GM18519 (cell line): ENCODE measurements at regions not wholly inside any gene's neighbourhood (a gene's known extent, or its start where the extent isn't known, plus 50 kb on each side); places are given as distances from the start of the nearest gene placed in this dataset.
A peak's percentile ranks its signal among the peaks of the same experiment; 100 is the strongest.

Source experiments
- ATAC-seq: cut with Tn5 transposase; IDR thresholded peaks from one replicate; pipeline ENCODE4 v1.9.1; 2021; ENCODE audit warnings: mild to moderate bottlenecking, moderate library complexity; ENCODE audit not compliant: unreplicated experiment, low FRiP score

DNA sequence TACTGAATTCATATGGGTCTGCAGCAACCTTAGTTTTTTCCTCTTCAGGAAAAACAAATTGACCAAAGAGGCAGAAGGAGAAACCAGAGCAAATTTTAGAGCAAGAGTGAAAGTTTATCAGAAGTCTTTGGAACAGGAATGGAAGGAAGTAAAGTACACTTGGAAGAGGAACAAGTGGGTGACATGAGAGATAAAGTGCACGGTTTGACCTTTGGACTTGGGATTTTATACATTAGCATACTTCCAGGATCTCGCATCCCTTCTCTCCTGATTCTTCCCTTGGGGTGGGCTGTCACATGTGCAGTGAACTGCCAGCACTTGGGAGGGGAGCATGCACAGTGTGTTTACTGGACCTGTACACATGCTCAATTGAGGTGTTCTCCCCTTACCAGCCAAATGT, 754.8 kb upstream of the ADAMTS5 start:
- no peak for ATAC-seq

DNA sequence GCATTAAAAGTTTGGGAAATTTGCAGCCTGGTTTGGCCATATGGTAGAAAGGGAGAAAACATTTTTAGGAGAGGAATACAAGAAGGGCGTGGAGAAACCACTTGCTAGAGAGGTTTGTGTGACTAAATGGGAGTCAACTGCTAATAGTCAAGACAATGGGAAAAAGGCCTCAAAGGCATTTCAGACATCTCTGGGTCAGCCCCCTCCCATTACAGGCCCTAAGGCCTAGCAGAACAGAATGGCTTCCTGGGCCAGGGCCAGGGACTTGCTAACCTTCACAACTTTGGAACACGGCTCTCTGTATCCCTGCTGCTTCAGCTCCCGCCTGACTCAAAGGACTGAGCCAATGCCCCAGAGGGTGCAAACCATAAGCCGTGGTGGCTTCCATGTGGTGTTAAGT, 752.3 kb upstream of the ADAMTS5 start:
- no peak for ATAC-seq

DNA sequence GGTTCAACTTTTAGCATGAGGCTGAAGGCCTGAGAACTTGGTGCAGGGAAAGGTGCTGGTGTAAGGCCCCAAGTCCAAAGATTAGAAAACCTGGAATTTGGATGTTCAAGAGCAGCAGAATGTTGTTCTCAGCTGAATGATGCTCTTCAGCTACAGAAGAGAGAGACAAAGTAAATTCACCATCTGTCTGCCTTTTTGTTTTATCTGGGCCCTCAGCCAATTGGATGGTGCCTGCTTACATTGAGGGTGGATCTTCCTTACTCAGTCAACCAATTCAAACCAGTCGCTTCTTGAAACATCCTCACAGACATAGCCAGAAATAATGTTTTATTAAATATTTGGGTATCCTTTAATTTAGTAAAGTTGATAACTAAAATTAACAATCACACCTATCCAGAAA, 748.2 kb upstream of the ADAMTS5 start:
- ATAC-seq = no peak

DNA sequence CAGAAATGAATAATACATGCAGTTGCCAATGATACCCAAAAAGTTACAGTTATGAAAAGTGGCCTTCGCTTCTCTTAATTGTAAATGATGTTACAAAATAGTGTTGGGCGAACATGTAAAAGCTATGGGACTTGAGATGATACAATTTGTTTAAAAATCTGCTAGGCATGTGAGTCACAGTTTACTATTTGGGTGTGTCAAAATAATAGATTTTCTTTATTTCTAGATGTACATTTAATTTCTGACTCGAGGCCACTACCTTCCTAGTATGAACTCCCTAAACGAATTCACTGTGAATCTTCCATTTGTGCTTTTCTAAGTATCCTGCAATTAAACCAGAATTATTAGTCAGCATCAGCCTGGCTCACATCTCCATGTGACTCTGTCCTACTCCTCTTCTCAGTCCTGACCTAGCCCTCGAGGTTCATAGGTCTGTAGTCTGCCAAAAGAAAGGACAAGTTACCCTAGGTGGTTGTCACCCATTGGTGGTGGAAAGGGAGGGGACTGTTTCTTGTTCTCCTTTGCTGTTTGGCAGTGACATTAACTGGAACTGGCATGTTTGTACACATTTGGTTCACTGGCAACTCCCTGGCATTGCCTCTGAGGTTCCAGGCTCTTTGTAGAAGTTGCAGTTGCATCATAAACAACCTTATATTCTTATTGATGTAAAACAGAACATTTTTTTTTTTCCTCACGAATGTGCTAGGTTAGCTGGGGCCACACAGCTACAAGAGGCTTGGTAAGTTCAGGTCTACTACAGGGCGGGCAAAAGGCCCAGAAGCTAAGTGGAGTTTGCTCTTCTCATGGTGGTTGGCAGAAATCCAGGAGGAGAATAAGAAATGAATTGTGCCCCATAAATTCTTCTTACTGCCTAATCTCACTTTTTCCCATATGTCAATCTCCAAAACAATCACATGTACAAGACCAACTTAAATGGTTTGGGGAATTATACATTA, 746.5 kb upstream of the ADAMTS5 start:
- ATAC-seq = no peak

DNA sequence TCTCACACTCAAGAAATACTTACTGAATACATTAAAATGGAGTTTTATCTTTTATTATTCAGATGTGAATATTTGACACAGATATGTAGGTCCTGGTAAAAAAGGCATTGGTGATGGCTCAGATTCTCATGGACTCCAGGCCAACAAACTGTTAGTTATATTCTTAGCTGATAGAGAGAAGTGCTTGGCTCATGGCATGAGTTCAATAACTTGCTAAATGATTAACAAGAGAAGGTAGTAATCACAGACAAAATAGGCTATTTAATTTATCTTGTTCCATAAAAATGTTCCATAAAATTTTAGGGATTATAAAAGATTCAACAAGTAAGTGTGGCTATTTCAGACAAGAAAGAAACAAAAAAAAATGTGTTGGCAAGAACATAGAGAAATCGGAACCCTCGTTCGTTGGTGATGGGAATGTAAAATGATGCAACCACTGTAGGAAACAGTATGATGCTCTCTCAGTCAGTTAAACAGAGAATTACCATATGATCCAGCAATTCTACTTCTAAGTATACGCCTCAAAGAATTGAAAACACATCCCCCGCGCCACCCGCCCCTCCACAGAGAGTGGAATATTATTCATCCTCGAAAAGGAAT, 737.8 kb upstream of the ADAMTS5 start:
- ATAC-seq = no peak

DNA sequence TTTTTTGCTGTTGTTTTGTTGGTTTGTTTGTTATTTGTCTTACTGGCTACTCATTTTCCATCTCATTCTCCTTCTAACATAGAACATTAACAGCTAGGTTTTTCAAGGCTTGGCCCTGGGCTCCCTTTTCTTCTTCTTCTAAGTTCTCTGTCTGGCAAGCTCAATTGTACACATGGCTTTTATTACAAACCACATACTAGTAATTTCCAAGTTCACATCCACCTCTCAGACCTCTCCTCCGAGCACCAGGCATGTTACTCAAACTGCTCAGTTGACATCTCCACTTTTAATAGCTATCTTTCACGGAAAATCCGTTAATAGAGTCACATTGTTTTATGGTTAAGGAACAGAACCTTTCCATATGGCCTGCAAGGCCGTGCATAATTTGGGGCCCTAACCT, 736.9 kb upstream of the ADAMTS5 start:
- no peak for ATAC-seq

DNA sequence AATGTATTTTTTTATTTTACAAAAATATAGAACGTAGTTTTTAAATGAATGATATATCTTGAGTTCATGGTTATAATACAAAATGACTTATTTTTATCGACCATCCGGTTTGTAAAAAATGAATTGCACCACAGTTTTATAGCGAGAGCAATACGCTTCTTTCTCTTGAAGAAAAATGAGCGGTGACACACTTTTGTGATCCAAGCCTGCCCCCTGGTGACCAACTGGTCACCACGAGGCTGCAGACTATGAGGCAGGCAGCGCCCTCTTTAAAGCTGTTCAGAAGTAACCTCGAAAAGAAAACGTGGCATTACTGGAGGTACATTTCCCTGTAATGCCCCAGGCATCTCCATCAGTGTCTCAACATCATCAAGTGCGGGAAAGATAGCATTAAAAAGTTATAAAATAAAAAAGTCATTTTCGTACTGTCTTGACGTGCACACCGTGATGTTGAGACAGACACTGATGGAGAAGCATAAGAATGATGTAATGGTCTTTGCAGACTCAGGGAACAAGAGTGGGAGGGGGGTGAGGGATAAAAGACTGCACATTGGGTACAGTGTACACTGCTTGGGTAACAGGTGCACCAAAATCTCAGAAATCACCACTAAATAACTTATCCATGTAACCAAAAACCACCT, 734.2 kb upstream of the ADAMTS5 start:
- ATAC-seq = peak; percentile 81

DNA sequence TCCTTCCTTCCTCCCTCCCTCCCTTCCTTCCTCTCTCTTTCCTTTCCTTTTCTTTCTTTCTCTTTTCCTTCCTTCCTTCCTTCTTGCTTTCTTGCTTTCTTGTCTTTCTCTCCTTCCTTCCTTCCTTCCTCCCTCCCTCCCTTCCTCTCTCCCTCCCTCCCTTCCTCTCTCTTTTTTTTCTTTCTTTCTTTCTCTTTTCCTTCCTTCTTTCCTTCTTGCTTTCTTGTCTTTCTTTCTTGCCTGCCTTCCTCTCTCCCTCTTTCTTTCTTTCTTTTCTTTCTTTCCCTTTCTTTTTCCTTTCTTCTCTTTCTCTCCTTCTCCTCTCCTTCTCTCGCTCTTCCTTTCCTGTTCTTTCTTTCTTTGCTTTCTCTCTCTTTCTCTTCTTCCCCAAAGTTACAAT, 728.4 kb upstream of the ADAMTS5 start:
- no peak for ATAC-seq

DNA sequence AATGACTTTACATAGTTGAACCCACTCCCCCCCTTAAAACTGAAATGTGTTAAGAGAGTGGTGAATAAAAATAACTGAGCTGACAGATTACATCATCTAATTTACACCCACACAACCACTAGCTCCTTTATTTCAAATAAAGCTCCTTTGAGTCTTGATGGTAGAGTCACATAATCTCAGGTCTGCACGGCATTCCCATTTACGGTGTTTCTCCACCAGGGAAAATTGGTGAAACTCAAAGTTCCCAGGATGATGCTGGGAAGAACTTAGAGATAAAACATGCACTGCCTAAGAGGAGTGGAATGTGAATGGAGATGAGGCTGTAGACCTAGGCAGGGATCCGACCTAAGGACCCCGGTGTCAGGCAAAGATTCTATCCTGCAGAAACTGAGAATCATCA, 727.8 kb upstream of the ADAMTS5 start:
- ATAC-seq = no peak

DNA sequence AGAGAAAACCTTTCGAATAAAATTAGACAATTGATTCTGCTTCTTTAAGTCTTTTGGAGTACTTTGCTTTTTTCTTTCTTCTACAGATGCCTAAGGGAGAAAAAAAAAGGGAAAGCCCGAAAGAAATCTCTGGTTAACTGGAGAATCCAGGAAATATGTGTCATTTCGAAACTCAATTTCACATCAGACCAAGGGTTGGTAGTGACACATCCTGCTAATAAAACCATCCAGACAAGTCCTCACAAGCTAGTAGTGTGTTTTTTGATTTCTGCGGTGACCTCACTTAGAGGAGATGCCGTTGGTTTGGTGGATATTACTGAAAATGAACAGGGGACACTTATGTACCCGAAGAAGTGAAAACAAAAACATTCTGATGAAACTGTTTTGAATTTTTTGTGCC, 726.5 kb upstream of the ADAMTS5 start:
- ATAC-seq = no peak

DNA sequence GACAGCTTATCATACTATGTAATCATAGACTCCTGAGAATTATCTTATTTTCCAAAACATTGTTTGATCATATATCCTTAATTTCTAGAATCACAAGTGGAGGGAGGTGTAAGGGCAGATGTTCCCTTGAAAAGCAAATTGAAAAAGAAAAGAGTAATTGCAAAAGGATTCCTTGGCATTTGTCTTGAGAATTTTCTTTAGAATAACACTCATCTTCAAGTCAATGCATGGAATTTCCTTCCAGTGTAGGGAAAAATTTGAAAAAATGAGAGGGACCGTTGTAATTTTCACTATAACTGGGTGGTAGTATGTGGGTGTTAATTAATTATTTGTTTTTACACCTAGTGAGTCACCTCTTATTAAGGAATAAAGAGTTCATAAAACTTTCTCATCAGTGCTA, 724.6 kb upstream of the ADAMTS5 start:
- ATAC-seq = no peak

DNA sequence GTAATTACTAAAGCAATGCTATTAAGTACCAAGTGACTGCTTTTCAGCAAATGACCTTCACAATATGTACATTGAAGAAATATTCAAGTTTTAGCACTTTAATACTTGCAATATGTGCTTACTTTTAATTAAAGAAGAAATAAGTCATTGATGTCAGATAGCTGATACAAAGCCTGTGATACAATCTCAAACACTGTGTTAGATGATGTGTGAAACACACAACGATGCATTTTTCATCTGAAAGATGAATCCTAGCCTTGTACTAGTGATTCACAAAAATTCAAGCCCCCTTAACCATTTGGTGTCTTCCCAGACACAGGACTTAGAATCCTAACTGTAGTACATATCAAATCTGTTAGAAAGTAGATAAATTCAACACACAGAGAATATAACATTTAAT, 724.1 kb upstream of the ADAMTS5 start:
- no peak for ATAC-seq

DNA sequence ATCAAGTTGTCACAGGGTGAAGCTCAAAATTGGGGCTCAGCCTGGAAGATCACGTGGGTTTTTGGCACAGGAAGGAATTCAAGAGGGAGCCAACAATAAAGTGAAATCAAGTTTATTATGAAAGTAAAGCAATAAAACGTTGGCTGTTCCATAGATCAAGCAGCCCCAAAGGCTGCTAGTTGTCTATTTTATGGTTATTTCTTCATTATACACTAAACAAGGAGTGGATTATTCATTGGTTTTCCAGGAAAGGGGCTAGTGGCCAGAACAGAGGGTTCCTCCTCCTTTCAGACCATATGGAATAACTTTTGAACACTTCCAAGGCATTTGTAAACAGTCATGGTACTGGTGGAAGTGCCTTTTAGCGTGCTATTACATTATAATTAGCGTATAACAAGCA, 723.5 kb upstream of the ADAMTS5 start:
- no peak for ATAC-seq

DNA sequence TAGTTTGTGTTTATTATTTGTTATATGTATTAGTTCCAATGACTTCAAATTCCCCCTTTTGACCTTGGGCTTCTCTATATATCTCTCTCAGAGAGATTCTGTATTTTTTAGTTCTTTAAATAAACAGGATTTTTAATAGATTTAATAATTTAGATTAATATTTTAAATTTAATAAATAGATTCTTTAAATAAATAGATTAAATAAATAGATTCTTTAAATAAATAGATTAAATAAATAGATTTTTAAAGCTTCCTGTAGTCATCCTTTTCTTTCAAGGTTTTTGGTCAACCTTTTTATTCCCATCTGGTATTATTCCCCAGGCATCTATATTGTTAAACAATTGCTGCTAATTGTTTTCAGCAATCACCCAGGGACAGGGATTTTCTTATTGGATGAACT, 721.9 kb upstream of the ADAMTS5 start:
- ATAC-seq = no peak

DNA sequence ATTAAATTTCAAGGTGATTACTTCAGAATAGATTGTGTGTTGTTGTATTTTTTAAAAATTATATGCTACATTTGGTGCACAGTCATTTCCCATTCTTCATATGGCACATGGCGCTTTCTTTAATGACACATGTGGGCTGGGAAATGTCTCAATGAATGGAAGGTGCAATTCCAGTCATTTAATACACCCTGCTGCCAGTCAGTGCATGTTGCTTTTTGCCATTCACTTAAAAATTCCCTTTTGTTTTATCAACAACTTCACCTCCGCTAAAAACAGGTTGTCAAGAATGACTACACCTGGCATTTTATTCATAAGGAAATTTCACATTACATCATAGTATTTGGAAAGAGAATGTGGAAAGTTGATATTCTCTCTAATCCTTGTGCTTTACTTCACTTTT, 716.4 kb upstream of the ADAMTS5 start:
- ATAC-seq = no peak

DNA sequence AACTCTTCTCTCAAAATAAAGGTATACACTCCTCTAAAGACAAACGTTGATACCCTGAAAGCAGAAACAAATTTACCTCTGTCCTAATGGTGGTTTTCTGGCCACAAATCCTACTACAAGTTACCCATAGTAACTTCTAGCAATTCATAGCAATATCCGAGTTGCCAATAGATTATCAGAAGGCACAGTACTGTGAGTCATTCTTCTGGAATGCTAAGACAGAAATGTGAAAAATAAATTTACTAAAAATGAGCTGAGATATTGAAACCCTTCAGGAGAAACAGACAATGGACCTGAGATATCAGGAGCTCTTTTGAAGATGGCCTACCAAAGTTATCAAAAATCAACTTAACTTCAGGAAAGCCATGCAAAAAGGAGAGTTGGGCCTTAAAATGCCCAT, 715.0 kb upstream of the ADAMTS5 start:
- ATAC-seq = no peak

DNA sequence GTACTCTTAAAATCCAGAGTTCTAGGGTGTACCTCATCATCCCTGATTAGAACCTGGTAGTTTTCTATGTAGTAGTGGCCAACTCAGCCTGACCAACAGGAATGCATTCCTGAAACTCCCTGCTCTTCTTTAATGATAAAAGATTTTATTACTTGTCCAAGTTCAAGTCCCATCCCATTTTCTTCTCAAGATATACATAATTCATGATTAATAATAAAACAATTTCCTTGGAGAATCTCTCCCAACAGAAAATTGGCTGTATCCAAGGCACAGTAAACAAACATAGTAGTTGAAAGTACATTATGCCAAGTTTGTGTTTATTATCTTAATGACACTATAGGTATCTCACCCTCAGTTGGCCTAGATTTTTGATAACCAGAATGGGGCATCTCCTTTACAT, 714.1 kb upstream of the ADAMTS5 start:
- no peak for ATAC-seq

DNA sequence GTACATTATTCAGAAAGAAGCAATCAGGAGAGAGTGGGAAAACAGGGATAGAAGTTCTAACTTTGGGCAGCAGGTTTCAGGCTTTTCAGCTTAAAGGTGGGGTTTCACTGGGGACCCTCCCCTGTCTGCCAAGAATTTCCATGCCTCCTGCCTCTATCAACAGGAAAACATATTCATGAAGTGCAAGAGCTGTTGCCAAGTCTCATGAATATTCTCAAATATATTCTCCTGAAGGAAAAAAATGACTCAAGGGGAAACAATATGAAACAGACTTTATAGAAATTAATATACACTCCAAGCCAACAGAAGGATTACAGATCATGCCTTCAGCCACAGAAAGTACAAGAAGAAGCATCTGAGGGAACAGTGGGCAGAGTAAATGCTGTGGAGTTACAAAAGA, 713.3 kb upstream of the ADAMTS5 start:
- no peak for ATAC-seq

DNA sequence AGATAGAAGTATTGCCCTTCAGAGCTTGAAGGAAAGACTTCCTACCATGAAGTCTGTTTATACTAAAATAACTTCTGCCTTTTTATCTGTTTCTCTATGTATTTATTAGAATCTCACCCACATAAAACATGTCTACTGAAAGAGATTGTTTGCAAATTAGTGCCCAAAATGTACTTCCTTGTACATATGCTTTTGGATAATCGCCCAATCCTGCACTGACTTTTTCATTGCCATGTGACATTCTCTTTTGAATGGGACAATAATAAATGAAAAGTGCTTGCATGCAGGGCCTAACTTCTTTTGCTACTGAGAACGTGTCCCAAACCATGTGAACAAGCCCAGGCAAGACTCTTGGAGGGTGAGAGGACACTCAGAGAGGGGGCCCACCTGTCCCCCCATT, 711.6 kb upstream of the ADAMTS5 start:
- no peak for ATAC-seq

DNA sequence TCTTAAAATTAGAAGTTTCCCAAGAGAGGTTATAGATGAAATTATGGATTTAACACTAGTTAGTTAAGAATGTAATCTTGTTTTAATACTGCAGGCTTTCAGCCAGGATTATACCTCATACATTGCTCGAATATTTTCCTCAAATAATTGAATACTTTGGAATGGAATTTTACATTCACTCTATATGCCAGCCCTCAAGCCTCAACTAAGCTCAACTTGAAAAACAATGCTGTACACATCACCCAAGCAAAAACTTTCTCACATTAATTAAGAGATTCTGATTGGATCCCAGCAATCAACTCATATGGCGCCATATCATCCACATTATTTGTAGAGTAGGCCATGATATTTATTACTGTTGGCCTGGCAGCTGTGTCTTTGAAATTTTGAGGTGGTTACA, 710.7 kb upstream of the ADAMTS5 start:
- ATAC-seq = no peak

DNA sequence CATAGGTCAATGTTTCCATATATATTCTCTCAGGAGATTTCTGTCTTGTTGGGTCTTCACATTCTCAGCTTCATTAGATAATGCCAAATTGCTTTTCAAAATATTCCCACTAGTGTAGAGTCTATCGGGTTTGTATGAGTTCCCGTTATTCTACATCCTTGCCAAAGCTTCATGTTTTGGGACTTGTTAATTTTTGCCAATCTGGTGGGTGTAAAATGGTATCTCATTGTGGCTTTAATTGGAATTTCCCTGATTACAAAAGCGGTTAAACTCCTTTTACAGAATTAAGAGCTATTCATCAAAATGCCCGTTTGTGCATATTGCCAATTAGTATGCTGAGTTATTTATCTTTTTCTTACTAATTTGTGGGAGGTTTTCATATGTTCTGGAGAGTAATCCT, 708.4 kb upstream of the ADAMTS5 start:
- no peak for ATAC-seq
